GM20000 (cell line): ENCODE measurements at regions not wholly inside any gene's neighbourhood (a gene's known extent, or its start where the extent isn't known, plus 50 kb on each side); places are given as distances from the start of the nearest gene placed in this dataset.

ENCODE experiments used
- DNase-seq: peaks from one replicate; pipeline ENCODE4 v3.0.0; 2012; ENCODE audit warnings: low spot score
- TF ChIP-seq, protein P1 (sequence below): IDR thresholded peaks from 2 replicates; pipeline ENCODE4 v1.5.1; 2012; ENCODE audit warnings: mild to moderate bottlenecking, control low read depth; ENCODE audit errors: extremely low read depth, missing control alignments

DNA sequence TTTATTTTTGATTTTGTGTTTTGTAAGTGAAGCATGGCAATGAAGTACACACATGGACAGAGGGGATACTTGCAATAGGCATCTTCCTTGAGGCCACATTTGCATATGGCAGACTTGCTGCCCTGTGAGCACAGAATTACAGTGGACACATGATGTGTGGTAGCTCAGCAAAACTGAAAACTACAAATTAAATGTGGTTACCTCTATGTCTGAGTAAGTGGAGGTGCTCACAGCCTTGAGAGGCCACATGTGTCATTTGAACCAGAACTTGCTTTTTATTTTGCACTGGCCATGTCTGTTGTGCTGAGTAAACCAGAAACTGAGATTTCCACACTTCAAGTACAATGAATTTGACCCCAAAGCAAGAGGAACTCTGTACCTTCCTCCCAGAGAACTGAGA lies 998.5 kb upstream of the NXPH2 start:
- TF ChIP-seq, protein P1, sequence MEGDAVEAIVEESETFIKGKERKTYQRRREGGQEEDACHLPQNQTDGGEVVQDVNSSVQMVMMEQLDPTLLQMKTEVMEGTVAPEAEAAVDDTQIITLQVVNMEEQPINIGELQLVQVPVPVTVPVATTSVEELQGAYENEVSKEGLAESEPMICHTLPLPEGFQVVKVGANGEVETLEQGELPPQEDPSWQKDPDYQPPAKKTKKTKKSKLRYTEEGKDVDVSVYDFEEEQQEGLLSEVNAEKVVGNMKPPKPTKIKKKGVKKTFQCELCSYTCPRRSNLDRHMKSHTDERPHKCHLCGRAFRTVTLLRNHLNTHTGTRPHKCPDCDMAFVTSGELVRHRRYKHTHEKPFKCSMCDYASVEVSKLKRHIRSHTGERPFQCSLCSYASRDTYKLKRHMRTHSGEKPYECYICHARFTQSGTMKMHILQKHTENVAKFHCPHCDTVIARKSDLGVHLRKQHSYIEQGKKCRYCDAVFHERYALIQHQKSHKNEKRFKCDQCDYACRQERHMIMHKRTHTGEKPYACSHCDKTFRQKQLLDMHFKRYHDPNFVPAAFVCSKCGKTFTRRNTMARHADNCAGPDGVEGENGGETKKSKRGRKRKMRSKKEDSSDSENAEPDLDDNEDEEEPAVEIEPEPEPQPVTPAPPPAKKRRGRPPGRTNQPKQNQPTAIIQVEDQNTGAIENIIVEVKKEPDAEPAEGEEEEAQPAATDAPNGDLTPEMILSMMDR: no peak

GRCh38 chr2:139773720-139774277 lies 993.6 kb upstream of the NXPH2 start:
- TF ChIP-seq, protein P1: no peak
- no peak for DNase-seq

More for the DNA sequence above, 998.5 kb upstream of the NXPH2 start:
- no peak for DNase-seq

DNA sequence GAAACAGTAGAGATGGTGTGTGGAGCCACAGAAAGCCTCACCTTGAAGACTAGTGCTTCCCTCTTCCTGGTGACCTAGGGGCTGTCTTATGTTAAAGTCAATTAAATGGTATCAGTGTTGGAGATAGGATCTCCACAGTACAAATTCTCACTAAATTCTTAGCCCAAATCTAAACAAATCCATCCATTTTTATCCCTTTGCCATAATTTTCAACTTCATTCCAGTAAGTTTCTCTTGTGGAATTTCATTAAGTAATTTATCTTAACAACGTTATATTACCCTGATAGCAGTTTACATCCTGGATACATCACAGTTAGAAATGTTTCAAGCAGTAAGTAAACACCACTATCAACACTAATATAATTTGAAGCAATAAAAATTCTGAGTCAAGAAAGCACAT lies 989.4 kb upstream of the NXPH2 start:
- DNase-seq: no peak
- TF ChIP-seq, protein P1: no peak

- TF ChIP-seq, protein P1: no peak
- no peak for DNase-seq
These were observed 983.5 kb upstream of the NXPH2 start for GRCh38 chr2:139763705-139764104.

DNA sequence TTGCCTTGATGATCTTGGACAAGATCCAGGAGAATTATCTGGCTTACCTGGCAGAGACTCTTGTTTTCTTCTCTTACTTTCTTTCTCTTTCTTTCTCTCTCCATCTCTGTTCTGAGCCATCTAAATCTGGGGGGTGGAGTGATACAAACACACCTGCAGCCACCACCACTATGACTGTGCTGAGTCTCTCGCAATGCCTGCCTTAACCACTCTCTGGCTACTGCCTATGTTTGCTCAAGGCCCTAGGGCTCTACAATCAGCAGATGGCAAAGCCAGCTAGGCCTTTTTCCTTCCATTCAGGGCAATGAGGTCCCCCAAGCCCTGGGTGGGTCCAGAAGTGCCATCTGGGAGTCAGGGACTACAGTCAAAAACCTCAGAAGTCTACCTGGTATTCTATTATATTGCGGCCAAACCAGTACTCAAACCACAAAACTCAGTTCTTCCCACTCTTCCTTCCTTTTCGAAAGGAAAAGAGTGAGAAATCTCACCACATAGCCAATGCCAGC lies 978.9 kb upstream of the NXPH2 start:
- no peak for DNase-seq
- TF ChIP-seq, protein P1: no peak

DNA sequence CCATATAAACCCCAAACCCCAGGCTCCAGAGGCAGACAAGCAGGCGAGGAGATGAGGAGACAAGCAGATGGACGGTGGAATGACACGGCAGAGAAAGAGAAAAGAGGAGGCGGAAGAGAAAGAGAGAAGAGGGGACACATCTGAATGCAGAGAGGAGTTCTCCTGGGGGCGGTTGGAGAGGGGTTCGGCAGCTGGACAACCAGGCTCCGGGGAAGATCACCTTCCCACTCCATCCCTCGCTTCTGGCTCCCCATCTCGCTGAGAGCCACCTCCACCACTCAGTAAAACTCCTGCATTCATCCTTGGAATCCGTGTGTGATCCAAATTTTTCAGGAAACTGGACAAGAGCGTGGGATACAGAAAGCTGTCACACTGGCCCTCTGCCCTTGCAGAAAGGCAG lies 966.7 kb upstream of the NXPH2 start:
- no peak for DNase-seq
- TF ChIP-seq, protein P1: no peak

- TF ChIP-seq, protein P1: no peak
- DNase-seq: no peak
These were observed 964.1 kb upstream of the NXPH2 start for GRCh38 chr2:139744273-139744672.
